HEK293 (cell line): ENCODE measurements at regions not wholly inside any gene's neighbourhood (a gene's known extent, or its start where the extent isn't known, plus 50 kb on each side); places are given as distances from the start of the nearest gene placed in this dataset.

Source experiments
- CTCF ChIA-PET: fragments of 350-600 bp; formaldehyde crosslinking; extraction: SDS; loops from one replicate; lab custom pipeline; 2021; ENCODE audit warnings: antibody characterized with exemption; lab: Yijun Ruan, JAX
- POLR2A ChIA-PET: fragments of 300-600 bp; formaldehyde crosslinking; extraction: SDS; loops from one replicate; lab custom pipeline; 2020; ENCODE audit warnings: antibody characterized with exemption, inconsistent platforms; lab: Yijun Ruan, JAX
- H3K27ac ChIP-seq: fragments of 200-500 bp; sonication (Bioruptor generic); 2 replicates; pipeline ENCODE4 v1.5.1; 2014; ENCODE audit warnings: low read depth, low read length, control low read depth, inconsistent platforms; ENCODE audit errors: extremely low read depth
- H3K36me3 ChIP-seq, 2 experiments: fragments of 200-500 bp in 1 of 2; sonication (Bioruptor generic) in 1 of 2; 1 replicate in 1 of 2; 2 replicates in 1 of 2; pipeline ENCODE4 v1.5.1; 2014 to 2017; ENCODE audit warnings: inconsistent platforms in 2 of 2, low read length in 2 of 2; ENCODE audit not compliant: control insufficient read depth in 2 of 2, insufficient read depth in 1 of 2
- H3K4me1 ChIP-seq: fragments of 200-500 bp; sonication (Bioruptor generic); 2 replicates; pipeline ENCODE4 v1.5.1; 2014; ENCODE audit warnings: mild to moderate bottlenecking, low read length, inconsistent platforms; ENCODE audit not compliant: control insufficient read depth, insufficient read depth
- H3K4me3 ChIP-seq: 2 replicates; pipeline ENCODE4 v1.5.1; 2011; ENCODE audit warnings: low read depth, mild to moderate bottlenecking, control low read depth, low read length, moderate library complexity
- H3K9me3 ChIP-seq: fragments of 200-500 bp; sonication (Bioruptor generic); 2 replicates; pipeline ENCODE4 v1.5.1; 2014; ENCODE audit warnings: low read depth, low read length, inconsistent platforms; ENCODE audit not compliant: control insufficient read depth, insufficient read depth
- BCL11A ChIP-seq: fragments of 450-650 bp; formaldehyde crosslinking; IDR thresholded peaks from 2 replicates; pipeline ENCODE4 v1.5.1; 2016; ENCODE audit warnings: low read depth, missing biosample characterization, missing genetic modification characterization
- BCL6B ChIP-seq: fragments of 450-650 bp; formaldehyde crosslinking; IDR thresholded peaks from 2 replicates; pipeline ENCODE4 v1.5.1; 2017; ENCODE audit warnings: missing biosample characterization, missing genetic modification characterization
- PRDM10 ChIP-seq: fragments of 450-650 bp; formaldehyde crosslinking; IDR thresholded peaks from 2 replicates; pipeline ENCODE4 v1.5.1; 2016; ENCODE audit warnings: missing biosample characterization, missing genetic modification characterization
- RBAK ChIP-seq: fragments of 450-650 bp; formaldehyde crosslinking; IDR thresholded peaks from 2 replicates; pipeline ENCODE4 v1.5.1; 2016; ENCODE audit warnings: missing biosample characterization, missing genetic modification characterization
- SP2 ChIP-seq: fragments of 450-650 bp; formaldehyde crosslinking; IDR thresholded peaks from 2 replicates; pipeline ENCODE4 v1.5.1; 2016; ENCODE audit warnings: missing biosample characterization, missing genetic modification characterization
- ZBTB44 ChIP-seq: fragments of 450-650 bp; IDR thresholded peaks from 2 replicates; pipeline ENCODE4 v1.5.1; 2018; ENCODE audit warnings: missing biosample characterization, mild to moderate bottlenecking, missing genetic modification characterization
- ZBTB49 ChIP-seq: fragments of 450-650 bp; formaldehyde crosslinking; IDR thresholded peaks from 2 replicates; pipeline ENCODE4 v1.5.1; 2016; ENCODE audit warnings: missing biosample characterization, missing genetic modification characterization, low read depth
- ZNF140 ChIP-seq: fragments of 450-650 bp; formaldehyde crosslinking; IDR thresholded peaks from 2 replicates; pipeline ENCODE4 v1.5.1; 2016; ENCODE audit warnings: missing biosample characterization, missing genetic modification characterization
- ZNF148 ChIP-seq: fragments of 450-650 bp; formaldehyde crosslinking; IDR thresholded peaks from 2 replicates; pipeline ENCODE4 v1.5.0; 2017; ENCODE audit warnings: missing biosample characterization, missing genetic modification characterization, borderline replicate concordance
- ZNF155 ChIP-seq: fragments of 450-650 bp; formaldehyde crosslinking; IDR thresholded peaks from 2 replicates; pipeline ENCODE4 v1.5.1; 2016; ENCODE audit warnings: missing biosample characterization, missing genetic modification characterization
- ZNF2 ChIP-seq: fragments of 450-650 bp; formaldehyde crosslinking; IDR thresholded peaks from 2 replicates; pipeline ENCODE4 v1.5.1; 2016; ENCODE audit warnings: missing biosample characterization, missing genetic modification characterization
- ZNF24 ChIP-seq: fragments of 450-650 bp; formaldehyde crosslinking; IDR thresholded peaks from 2 replicates; pipeline ENCODE4 v1.5.1; 2016; ENCODE audit warnings: missing biosample characterization, missing genetic modification characterization
- ZNF274 ChIP-seq, 2 experiments: fragments of 200-500 bp in 1 of 2; fragments of 450-650 bp in 1 of 2; sonication (Bioruptor generic) in 1 of 2; formaldehyde crosslinking in 1 of 2; IDR thresholded peaks; 2 replicates each; pipeline versions ENCODE4 v1.5.1 to v1.6.1; 2014 to 2016; ENCODE audit warnings: borderline replicate concordance in 1 of 2, inconsistent platforms in 1 of 2, low read length in 1 of 2, missing biosample characterization in 1 of 2, missing genetic modification characterization in 1 of 2
- ZNF501 ChIP-seq: fragments of 450-650 bp; formaldehyde crosslinking; IDR thresholded peaks from 2 replicates; pipeline ENCODE4 v1.5.1; 2016; ENCODE audit warnings: missing biosample characterization, missing genetic modification characterization
- ZNF521 ChIP-seq: fragments of 450-650 bp; formaldehyde crosslinking; IDR thresholded peaks from 2 replicates; pipeline ENCODE4 v1.5.1; 2017; ENCODE audit warnings: missing biosample characterization, mild to moderate bottlenecking, missing genetic modification characterization
- ZNF555 ChIP-seq: fragments of 450-650 bp; formaldehyde crosslinking; conservative IDR thresholded peaks from 2 replicates; pipeline ENCODE4 v1.5.1; 2017; ENCODE audit warnings: missing biosample characterization, mild to moderate bottlenecking, missing genetic modification characterization, inconsistent platforms
- ZNF610 ChIP-seq: fragments of 450-650 bp; formaldehyde crosslinking; IDR thresholded peaks from 2 replicates; pipeline ENCODE4 v1.5.1; 2016; ENCODE audit warnings: missing biosample characterization, missing genetic modification characterization, borderline replicate concordance
- ZNF621 ChIP-seq: fragments of 450-650 bp; formaldehyde crosslinking; IDR thresholded peaks from 2 replicates; pipeline ENCODE4 v1.5.1; 2017; ENCODE audit warnings: missing biosample characterization, missing genetic modification characterization
- ZNF629 ChIP-seq: fragments of 450-650 bp; formaldehyde crosslinking; IDR thresholded peaks from 2 replicates; pipeline ENCODE4 v1.5.1; 2017; ENCODE audit warnings: missing biosample characterization, missing genetic modification characterization
- ZSCAN30 ChIP-seq: fragments of 450-650 bp; IDR thresholded peaks from 2 replicates; pipeline ENCODE4 v1.5.1; 2018; ENCODE audit warnings: missing biosample characterization, mild to moderate bottlenecking, missing genetic modification characterization, moderate library complexity

GRCh38 chr3:116886202-116886893, 176.8 kb downstream of the TUSC7 start:
- H3K4me3 ChIP-seq = no peak overlapping the region
- H3K4me1 ChIP-seq = no peaks in the 10 kb centered on the region
- ChIA-PET POLR2A (no interaction called here), CTCF (no interaction called here)
- H3K9me3 ChIP-seq = no peaks in the 10 kb centered on the region
- TF ChIP-seq RBAK (no peak), ZNF629 (tag by site-specific recombination) (no peak), ZNF24 (no peak), SP2 (no peak), ZNF501 (tag by site-specific recombination) (no peak), ZSCAN30 (no peak), ZNF274 (IDR thresholded peaks at IDR 0.05; ENCODE audit: low read length) (no peak), ZNF274 (tag by site-specific recombination; IDR thresholded peaks at IDR 0.05; ENCODE audit: borderline replicate concordance) (no peak), ZNF148 (no peak)
- no peak overlapping the region for H3K27ac ChIP-seq
- no peaks in the 10 kb centered on the region for H3K36me3 ChIP-seq

- no peaks in the 10 kb centered on the region for H3K9me3 ChIP-seq
- ChIA-PET CTCF (no interaction called here), POLR2A (no interaction called here)
- TF ChIP-seq BCL6B (tag by site-specific recombination) (no peak), ZNF2 (no peak)
- H3K36me3 ChIP-seq = no peaks in the 10 kb centered on the region
- no peaks in the 10 kb centered on the region for H3K4me1 ChIP-seq
- no peak overlapping the region for H3K4me3 ChIP-seq
- no peak overlapping the region for H3K27ac ChIP-seq
Observed at GRCh38 chr3:116896116-116896515, 186.5 kb downstream of the TUSC7 start.

GRCh38 chr3:116897382-116897781, 187.8 kb downstream of the TUSC7 start:
- Histone ChIP-seq H3K27ac (no peak overlapping the region), H3K4me1 (no peaks in the 10 kb centered on the region), H3K9me3 (no peaks in the 10 kb centered on the region), H3K36me3 (no peaks in the 10 kb centered on the region), H3K4me3 (no peak overlapping the region)
- ChIA-PET POLR2A (no interaction called here), CTCF (no interaction called here)
- no peak for TF ChIP-seq ZBTB49 (tag by site-specific recombination)
- no peak for TF ChIP-seq ZNF140
- TF ChIP-seq ZBTB44 (tag by site-specific recombination) = no peak
- no peak for TF ChIP-seq ZNF555
- TF ChIP-seq ZNF155 (tag by site-specific recombination) = no peak
- TF ChIP-seq BCL11A (tag by site-specific recombination) = no peak
- no peak for TF ChIP-seq RBAK
- no peak for TF ChIP-seq ZNF621 (tag by site-specific recombination)
- no peak for TF ChIP-seq ZNF610 (tag by site-specific recombination)
- TF ChIP-seq PRDM10 (tag by site-specific recombination) = no peak
- TF ChIP-seq ZNF521 = no peak
